GM23338 (cell line): ENCODE measurements at regions not wholly inside any gene's neighbourhood (a gene's known extent, or its start where the extent isn't known, plus 50 kb on each side); places are given as distances from the start of the nearest gene placed in this dataset.

Experiments
- ATAC-seq: fragments of 200-7000 bp; cut with Tn5 transposase; 3 replicates; pipeline ENCODE4 v1.9.1; 2020
- DNase-seq: peaks from one replicate; pipeline ENCODE4 v3.0.0-alpha.2; 2015; ENCODE audit warnings: low spot score
- H2AFZ ChIP-seq: fragments of 200-600 bp; sonication (generic); 2 replicates; pipeline ENCODE4 v1.8.0; 2016; ENCODE audit warnings: antibody characterized with exemption, mild to moderate bottlenecking, moderate library complexity
- H3F3A ChIP-seq: fragments of 200-600 bp; sonication (generic); replicated peaks from 2 replicates; pipeline ENCODE4 v1.8.0; 2017; ENCODE audit warnings: antibody characterized with exemption, mixed run types, low read depth
- H3K27ac ChIP-seq: fragments of 200-600 bp; sonication (generic); 2 replicates; pipeline ENCODE4 v1.6.1; 2016; ENCODE audit warnings: low read depth
- H3K27me3 ChIP-seq: fragments of 200-600 bp; sonication (generic); 2 replicates; pipeline ENCODE4 v1.8.0; 2016; ENCODE audit warnings: mild to moderate bottlenecking, mixed run types, moderate library complexity; ENCODE audit not compliant: insufficient read depth
- H3K36me3 ChIP-seq: fragments of 200-600 bp; sonication (generic); 2 replicates; pipeline ENCODE4 v1.8.0; 2016; ENCODE audit warnings: mild to moderate bottlenecking; ENCODE audit not compliant: insufficient read depth
- H3K4me1 ChIP-seq: fragments of 200-600 bp; sonication (generic); 2 replicates; pipeline ENCODE4 v1.8.0; 2016; ENCODE audit warnings: mild to moderate bottlenecking, moderate library complexity; ENCODE audit not compliant: insufficient read depth
- H3K4me2 ChIP-seq: fragments of 200-600 bp; sonication (generic); 2 replicates; pipeline ENCODE4 v1.7.1; 2017; ENCODE audit warnings: mixed run types
- H3K4me3 ChIP-seq: fragments of 200-600 bp; sonication (generic); 2 replicates; pipeline ENCODE4 v1.6.1; 2016; ENCODE audit warnings: mixed run types
- H3K79me2 ChIP-seq: fragments of 200-600 bp; sonication (generic); replicated peaks from 2 replicates; pipeline ENCODE4 v1.8.0; 2017; ENCODE audit warnings: mild to moderate bottlenecking; ENCODE audit not compliant: insufficient read depth
- H3K9me2 ChIP-seq: fragments of 200-600 bp; sonication (generic); 2 replicates; pipeline ENCODE4 v1.8.0; 2017; ENCODE audit not compliant: insufficient read depth
- H4K20me1 ChIP-seq: fragments of 200-600 bp; sonication (generic); replicated peaks from 2 replicates; pipeline ENCODE4 v1.8.0; 2017; ENCODE audit warnings: mild to moderate bottlenecking; ENCODE audit not compliant: insufficient read depth
- H3K27ac Mint-ChIP-seq: 2 replicates; pipeline ENCODE4 v1.8.0; 2020; ENCODE audit warnings: inconsistent platforms, mild to moderate bottlenecking, moderate library complexity, mixed read lengths
- H3K27me3 Mint-ChIP-seq: 3 replicates; pipeline ENCODE4 v1.8.0; 2022; ENCODE audit warnings: low read depth, mild to moderate bottlenecking, moderate library complexity, mixed read lengths, inconsistent platforms; ENCODE audit not compliant: insufficient read depth, poor library complexity
- H3K36me3 Mint-ChIP-seq: 3 replicates; pipeline ENCODE4 v1.8.0; 2021; ENCODE audit warnings: low read depth, mild to moderate bottlenecking, inconsistent platforms, moderate library complexity, mixed read lengths
- H3K4me1 Mint-ChIP-seq: 3 replicates; pipeline ENCODE4 v1.8.0; 2020; ENCODE audit warnings: mild to moderate bottlenecking, inconsistent platforms, mixed read lengths
- H3K4me3 Mint-ChIP-seq: 3 replicates; pipeline ENCODE4 v1.8.0; 2021; ENCODE audit warnings: moderate library complexity, mild to moderate bottlenecking, inconsistent platforms, mixed read lengths
- H3K9me3 Mint-ChIP-seq: 3 replicates; pipeline ENCODE4 v1.8.0; 2020; ENCODE audit warnings: moderate library complexity, mild to moderate bottlenecking, inconsistent platforms, mixed read lengths
- CTCF ChIP-seq, 2 experiments: fragments of 200-600 bp in 1 of 2; sonication (generic) in 1 of 2; conservative IDR thresholded peaks; 2 replicates each; pipeline versions ENCODE4 v1.5.1 to v1.6.1; 2016 to 2017; ENCODE audit warnings: antibody characterized with exemption in 2 of 2, low read depth in 2 of 2, mild to moderate bottlenecking in 2 of 2, moderate library complexity in 1 of 2
- EZH2phosphoT487 ChIP-seq: fragments of 200-600 bp; sonication (generic); IDR thresholded peaks from one replicate; pipeline ENCODE4 v1.8.1; 2018; ENCODE audit warnings: antibody characterized with exemption; ENCODE audit not compliant: unreplicated experiment
- REST ChIP-seq: IDR thresholded peaks from one replicate; pipeline ENCODE4 v1.6.1; 2018; ENCODE audit warnings: antibody characterized with exemption; ENCODE audit not compliant: unreplicated experiment
- ZNF114 ChIP-seq: fragments of 250-450 bp; sonication (Bioruptor Pico); IDR thresholded peaks from 2 replicates; pipeline ENCODE4 v1.5.0; 2020; ENCODE audit warnings: mild to moderate bottlenecking, moderate library complexity

GRCh38 chr22:44403166-44403565, 90.4 kb upstream of the SHISAL1 start:
- Histone ChIP-seq H3F3A (no peaks in the 10 kb centered on the region), H3K36me3 (no peaks in the 10 kb centered on the region), H3K27ac (no peak overlapping the region), H2AFZ (no peak overlapping the region), H4K20me1 (no peaks in the 10 kb centered on the region), H3K4me3 (no peak overlapping the region), H3K4me2 (no peak overlapping the region), H3K4me1 (peaks cover 10% of the 10 kb centered on the region), H3K79me2 (no peaks in the 10 kb centered on the region), H3K9me2 (no peaks in the 10 kb centered on the region), H3K27me3 (no peaks in the 10 kb centered on the region)
- DNase-seq (no peak), ATAC-seq (no peak)
- TF ChIP-seq REST (no peak), ZNF114 (CRISPR knock-in tag) (no peak), EZH2phosphoT487 (no peak)
- H3K27ac Mint-ChIP-seq, result no peak overlapping the region
- peaks cover 15% of the 10 kb centered on the region for H3K27me3 Mint-ChIP-seq
- no peaks in the 10 kb centered on the region for H3K36me3 Mint-ChIP-seq
- H3K4me1 Mint-ChIP-seq, result peaks cover 14% of the 10 kb centered on the region
- H3K4me3 Mint-ChIP-seq, result no peak overlapping the region
- no peaks in the 10 kb centered on the region for H3K9me3 Mint-ChIP-seq

- Mint-ChIP-seq H3K4me1 (peaks cover 14% of the 10 kb centered on the region), H3K27me3 (peaks cover 13% of the 10 kb centered on the region)
- DNase-seq, result no peak
These were observed 89.7 kb upstream of the SHISAL1 start for GRCh38 chr22:44402196-44403111.

More at GRCh38 chr22:44402196-44403111, 89.7 kb upstream of the SHISAL1 start:
- Histone ChIP-seq H3K27me3 (no peaks in the 10 kb centered on the region), H3K9me2 (no peaks in the 10 kb centered on the region), H3F3A (no peaks in the 10 kb centered on the region), H3K27ac (no peak overlapping the region), H3K36me3 (no peaks in the 10 kb centered on the region), H3K79me2 (no peaks in the 10 kb centered on the region), H4K20me1 (no peaks in the 10 kb centered on the region), H3K4me3 (no peak overlapping the region), H3K4me1 (peaks cover 10% of the 10 kb centered on the region), H2AFZ (no peak overlapping the region), H3K4me2 (no peak overlapping the region)
- Mint-ChIP-seq H3K4me3 (no peak overlapping the region), H3K36me3 (no peaks in the 10 kb centered on the region), H3K27ac (no peak overlapping the region), H3K9me3 (no peaks in the 10 kb centered on the region)
- no peak for ATAC-seq
- TF ChIP-seq CTCF (conservative IDR thresholded peaks at IDR 0.05; ENCODE audit: low read depth in 2 of 2), result no peak
